ENCODE measurements at regions not wholly inside any gene's neighbourhood (a gene's known extent, or its start where the extent isn't known, plus 50 kb on each side); places are given as distances from the start of the nearest gene placed in this dataset.

DNA sequence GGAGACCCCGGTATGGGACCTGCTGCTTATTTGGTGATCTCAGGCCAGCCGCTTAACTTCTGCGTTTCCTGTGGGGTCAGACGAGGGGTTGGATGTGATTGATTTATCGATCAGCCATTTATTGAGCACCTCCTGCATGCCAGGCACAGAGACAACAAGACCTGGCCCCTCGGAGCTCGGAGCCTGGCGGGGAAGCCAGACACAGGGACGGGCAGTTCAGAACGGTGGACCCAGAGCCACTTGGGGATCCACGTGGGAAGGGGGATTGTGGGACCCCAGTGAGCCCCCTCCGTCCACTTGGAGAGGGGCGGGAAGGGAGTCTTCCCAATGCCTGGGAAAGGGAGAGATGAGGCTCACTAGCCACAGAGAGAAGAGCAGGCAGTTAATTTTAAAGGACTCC lies 84.7 kb upstream of the CIBAR2 start:
- TF ChIP-seq, protein P1, sequence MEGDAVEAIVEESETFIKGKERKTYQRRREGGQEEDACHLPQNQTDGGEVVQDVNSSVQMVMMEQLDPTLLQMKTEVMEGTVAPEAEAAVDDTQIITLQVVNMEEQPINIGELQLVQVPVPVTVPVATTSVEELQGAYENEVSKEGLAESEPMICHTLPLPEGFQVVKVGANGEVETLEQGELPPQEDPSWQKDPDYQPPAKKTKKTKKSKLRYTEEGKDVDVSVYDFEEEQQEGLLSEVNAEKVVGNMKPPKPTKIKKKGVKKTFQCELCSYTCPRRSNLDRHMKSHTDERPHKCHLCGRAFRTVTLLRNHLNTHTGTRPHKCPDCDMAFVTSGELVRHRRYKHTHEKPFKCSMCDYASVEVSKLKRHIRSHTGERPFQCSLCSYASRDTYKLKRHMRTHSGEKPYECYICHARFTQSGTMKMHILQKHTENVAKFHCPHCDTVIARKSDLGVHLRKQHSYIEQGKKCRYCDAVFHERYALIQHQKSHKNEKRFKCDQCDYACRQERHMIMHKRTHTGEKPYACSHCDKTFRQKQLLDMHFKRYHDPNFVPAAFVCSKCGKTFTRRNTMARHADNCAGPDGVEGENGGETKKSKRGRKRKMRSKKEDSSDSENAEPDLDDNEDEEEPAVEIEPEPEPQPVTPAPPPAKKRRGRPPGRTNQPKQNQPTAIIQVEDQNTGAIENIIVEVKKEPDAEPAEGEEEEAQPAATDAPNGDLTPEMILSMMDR (IDR thresholded peaks at IDR 0.05) = no peak
- H3K9me3 ChIP-seq = no peaks in the 10 kb centered on the region

DNA sequence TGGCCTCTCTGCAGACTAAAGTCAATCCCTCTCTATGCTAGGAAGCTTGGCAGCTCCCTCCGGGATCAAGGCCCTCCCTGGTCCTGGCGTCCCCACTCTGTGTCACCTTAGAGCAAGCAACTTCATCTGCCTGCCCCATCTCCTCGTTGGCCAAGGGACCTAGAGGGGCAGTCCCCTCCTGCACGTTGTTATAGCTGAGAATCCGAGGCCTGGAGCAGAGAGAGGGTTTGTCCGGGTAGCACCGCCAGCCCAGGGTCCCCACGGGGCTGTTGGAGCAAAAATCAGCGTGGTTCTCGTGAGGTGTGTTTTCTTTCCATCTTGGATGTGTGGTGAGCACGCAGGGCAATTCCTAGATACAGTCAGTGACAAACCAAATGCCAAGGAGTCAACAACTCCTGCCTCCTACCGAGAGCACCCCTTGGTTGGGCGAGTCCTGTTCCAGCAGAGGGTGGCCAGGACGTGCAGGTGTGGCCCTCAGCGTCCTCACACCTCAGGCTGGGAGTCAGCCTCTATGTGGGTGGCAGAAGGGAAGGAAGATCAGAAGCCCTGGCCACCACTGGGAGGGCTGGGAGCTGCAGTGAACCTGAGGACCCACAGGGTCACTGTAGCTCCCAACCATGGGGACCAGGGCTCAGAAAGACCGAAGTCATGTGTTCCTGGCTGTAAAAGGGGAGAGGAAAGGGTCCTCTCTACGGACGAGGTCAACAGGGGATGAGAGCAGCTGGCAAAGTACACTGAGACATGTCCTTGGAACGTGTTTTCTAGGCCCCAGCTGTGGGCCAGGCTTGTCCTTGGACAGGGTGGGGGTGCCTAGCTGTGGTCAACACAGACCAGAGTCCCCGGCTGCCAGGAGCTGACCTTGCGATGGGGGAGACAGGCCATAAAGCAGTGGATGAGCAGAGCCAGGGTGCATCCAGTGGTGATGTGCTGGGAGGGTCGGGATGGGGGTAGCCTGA lies 85.6 kb upstream of the CIBAR2 start:
- Histone ChIP-seq H3K27ac (no peak overlapping the region), H3K4me3 (ENCODE audit: low read depth in 1 of 2, low read length in 1 of 2) (no peak overlapping the region), H3K9me3 (no peaks in the 10 kb centered on the region), H3K36me3 (no peaks in the 10 kb centered on the region), H3K27me3 (no peaks in the 10 kb centered on the region), H3K4me1 (ENCODE audit: control insufficient read depth in 1 of 2, insufficient read depth in 1 of 2, low read depth in 1 of 2, low read length in 1 of 2) (no peaks in the 10 kb centered on the region)
- TF ChIP-seq, protein P1 (IDR thresholded peaks at IDR 0.05) = no peak

More for the DNA sequence above, 84.7 kb upstream of the CIBAR2 start:
- no peaks in the 10 kb centered on the region for H3K27me3 ChIP-seq
- H3K27ac ChIP-seq = no peak overlapping the region
- H3K4me3 ChIP-seq (ENCODE audit: low read depth in 1 of 2, low read length in 1 of 2) = no peak overlapping the region
- H3K4me1 ChIP-seq (ENCODE audit: control insufficient read depth in 1 of 2, insufficient read depth in 1 of 2, low read depth in 1 of 2, low read length in 1 of 2) = no peaks in the 10 kb centered on the region
- H3K36me3 ChIP-seq = no peaks in the 10 kb centered on the region

DNA sequence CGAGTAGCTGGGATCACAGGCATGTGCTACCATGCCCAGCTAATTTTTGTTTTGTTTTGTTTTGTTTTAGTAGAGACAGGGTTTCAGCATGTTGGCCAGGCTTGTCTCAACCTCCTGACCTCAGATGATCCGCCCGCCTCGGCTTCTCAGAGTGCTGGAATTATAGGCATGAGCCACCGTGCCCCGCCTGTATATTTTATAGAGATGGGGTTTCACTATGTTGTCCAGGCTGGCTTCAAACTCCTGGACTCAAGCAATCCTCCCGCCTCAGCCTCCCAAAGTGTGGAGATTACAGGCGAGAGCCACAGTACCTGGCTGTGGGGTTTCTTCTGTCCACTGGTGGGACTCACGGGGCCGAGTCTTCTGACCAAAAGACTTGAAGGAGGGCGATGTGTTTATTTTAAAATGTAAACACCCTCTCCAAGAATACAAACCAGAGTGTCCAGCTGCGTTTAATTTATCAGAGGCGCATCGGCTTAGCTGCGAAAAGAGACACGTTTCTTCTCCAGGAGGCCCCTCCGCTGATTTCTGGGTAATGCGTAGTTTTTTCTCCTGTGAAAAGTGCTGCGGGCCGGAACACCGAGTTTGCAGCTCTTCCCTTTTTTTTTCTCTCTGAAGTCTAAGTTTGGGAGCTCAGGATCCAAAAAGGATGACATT lies 86.9 kb upstream of the CIBAR2 start:
- Histone ChIP-seq H3K36me3 (no peaks in the 10 kb centered on the region), H3K4me1 (ENCODE audit: control insufficient read depth in 1 of 2, insufficient read depth in 1 of 2, low read depth in 1 of 2, low read length in 1 of 2) (no peaks in the 10 kb centered on the region), H3K27ac (no peak overlapping the region), H3K27me3 (no peaks in the 10 kb centered on the region), H3K9me3 (no peaks in the 10 kb centered on the region), H3K4me3 (ENCODE audit: low read depth in 1 of 2, low read length in 1 of 2) (no peak overlapping the region)
- TF ChIP-seq, protein P1 (IDR thresholded peaks at IDR 0.05) = no peak

DNA sequence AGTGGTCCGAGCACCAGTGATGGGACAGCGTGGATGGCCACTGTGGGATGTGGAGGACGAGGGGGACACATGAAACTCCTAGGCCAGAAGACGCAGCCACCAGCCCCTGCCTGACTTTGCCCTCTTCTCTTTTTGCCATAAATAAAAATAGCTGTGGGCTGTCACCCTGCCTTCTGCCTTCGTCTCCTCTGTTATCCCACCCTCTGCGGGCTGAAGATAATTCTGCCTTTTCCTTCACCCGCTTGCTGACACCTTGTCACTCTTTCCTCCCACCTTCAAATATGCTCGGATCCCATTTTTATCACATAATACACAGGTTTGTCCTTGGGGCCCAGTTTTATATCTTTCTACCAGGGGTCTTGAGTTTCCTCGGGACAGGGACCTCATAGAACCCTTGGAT lies 87.6 kb upstream of the CIBAR2 start:
- Histone ChIP-seq H3K4me1 (ENCODE audit: control insufficient read depth in 1 of 2, insufficient read depth in 1 of 2, low read depth in 1 of 2, low read length in 1 of 2) (no peaks in the 10 kb centered on the region), H3K9me3 (no peaks in the 10 kb centered on the region), H3K27ac (no peak overlapping the region), H3K27me3 (no peaks in the 10 kb centered on the region), H3K36me3 (no peaks in the 10 kb centered on the region), H3K4me3 (ENCODE audit: low read depth in 1 of 2, low read length in 1 of 2) (no peak overlapping the region)
- TF ChIP-seq, protein P1 (IDR thresholded peaks at IDR 0.05) = no peak

DNA sequence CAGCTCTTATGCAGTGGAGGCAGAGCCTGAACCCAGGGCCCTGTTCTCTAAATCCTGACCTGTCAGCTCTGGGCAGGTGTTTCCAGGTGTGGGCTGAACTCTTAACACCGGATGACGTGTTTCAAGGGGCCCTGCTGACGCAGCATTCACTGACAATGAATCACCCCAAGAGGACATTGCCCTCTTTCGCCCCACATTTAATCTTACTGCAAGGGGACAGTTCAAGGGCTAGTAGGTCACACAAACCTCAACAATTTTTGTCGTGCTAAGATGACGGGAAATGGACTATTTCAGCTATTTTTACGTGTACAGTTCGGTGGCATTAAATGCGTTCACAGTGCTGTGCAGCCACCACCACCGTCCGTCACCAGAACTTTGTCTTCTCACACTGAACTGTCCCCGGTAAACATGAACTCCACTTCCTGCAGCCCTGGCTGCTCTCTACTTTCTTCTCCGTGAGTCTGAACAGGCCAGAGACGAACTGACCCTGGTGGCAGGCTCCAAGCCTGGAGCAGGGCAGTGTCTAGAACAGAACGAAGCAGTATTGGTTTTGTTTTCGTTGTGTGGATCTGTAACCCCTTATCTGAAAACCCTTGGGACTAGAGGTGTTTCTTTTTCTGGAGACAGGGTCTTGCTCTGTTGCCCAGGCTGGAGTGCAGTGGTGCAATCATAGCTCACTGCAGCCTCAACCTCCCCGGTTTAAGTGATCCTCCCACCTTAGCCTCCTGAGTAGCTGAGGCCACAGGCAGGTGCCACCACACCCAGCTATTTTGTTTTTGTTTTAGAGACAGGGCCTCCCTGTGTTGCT lies 88.4 kb upstream of the CIBAR2 start:
- H3K36me3 ChIP-seq = no peaks in the 10 kb centered on the region
- peaks cover 2% of the 10 kb centered on the region for H3K27me3 ChIP-seq
- no peak overlapping the region for H3K27ac ChIP-seq
- no peaks in the 10 kb centered on the region for H3K9me3 ChIP-seq
- H3K4me3 ChIP-seq (ENCODE audit: low read depth in 1 of 2, low read length in 1 of 2) = no peak overlapping the region
- H3K4me1 ChIP-seq (ENCODE audit: control insufficient read depth in 1 of 2, insufficient read depth in 1 of 2, low read depth in 1 of 2, low read length in 1 of 2) = no peaks in the 10 kb centered on the region
- TF ChIP-seq, protein P1 (IDR thresholded peaks at IDR 0.05) = no peak
